NT2/D1 (cell line): ENCODE measurements at regions not wholly inside any gene's neighbourhood (a gene's known extent, or its start where the extent isn't known, plus 50 kb on each side); places are given as distances from the start of the nearest gene placed in this dataset.

Experiments used
- YY1 ChIP-seq: IDR thresholded peaks from 2 replicates; pipeline ENCODE4 v1.6.1; 2011; ENCODE audit not compliant: insufficient read length, insufficient read depth
- ZNF274 ChIP-seq: IDR thresholded peaks from 2 replicates; pipeline ENCODE4 v1.6.1; 2011; ENCODE audit warnings: mild to moderate bottlenecking, low read depth, low read length

DNA sequence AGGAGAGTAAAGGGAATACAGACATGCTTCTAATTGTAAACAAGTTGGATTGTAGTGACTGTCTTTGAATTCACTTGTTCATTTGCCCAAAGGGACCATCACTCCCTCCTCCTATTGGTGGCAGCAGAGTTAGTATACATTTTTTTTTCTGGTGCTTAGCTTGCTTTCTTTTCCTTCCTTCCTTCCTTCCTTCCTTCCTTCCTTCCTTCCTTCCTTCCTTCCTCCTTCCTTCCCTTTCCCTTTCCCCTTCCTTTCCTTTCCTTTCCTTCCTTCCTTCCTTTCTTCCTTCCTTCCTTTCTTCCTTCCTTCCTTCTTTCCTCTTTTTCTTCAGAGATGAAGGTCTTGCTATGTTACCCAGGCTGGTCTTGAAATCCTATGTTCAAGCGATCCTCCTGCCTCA is 94.8 kb upstream of the ATP6AP2 start:
- TF ChIP-seq YY1, result no peak
- no peak for TF ChIP-seq ZNF274
